GM21717 (cell line): ENCODE measurements at regions not wholly inside any gene's neighbourhood (a gene's known extent, or its start where the extent isn't known, plus 50 kb on each side); places are given as distances from the start of the nearest gene placed in this dataset.

Source experiments
- ATAC-seq: cut with Tn5 transposase; IDR thresholded peaks from one replicate; pipeline ENCODE4 v1.9.1; 2021; ENCODE audit warnings: mild to moderate bottlenecking, moderate library complexity; ENCODE audit not compliant: unreplicated experiment

- no peak for ATAC-seq
Measured at GRCh38 chr6:143595251-143596036, 82.3 kb upstream of the PHACTR2 start.

GRCh38 chr6:143594647-143595046 is 83.1 kb upstream of the PHACTR2 start:
- ATAC-seq: no peak

DNA sequence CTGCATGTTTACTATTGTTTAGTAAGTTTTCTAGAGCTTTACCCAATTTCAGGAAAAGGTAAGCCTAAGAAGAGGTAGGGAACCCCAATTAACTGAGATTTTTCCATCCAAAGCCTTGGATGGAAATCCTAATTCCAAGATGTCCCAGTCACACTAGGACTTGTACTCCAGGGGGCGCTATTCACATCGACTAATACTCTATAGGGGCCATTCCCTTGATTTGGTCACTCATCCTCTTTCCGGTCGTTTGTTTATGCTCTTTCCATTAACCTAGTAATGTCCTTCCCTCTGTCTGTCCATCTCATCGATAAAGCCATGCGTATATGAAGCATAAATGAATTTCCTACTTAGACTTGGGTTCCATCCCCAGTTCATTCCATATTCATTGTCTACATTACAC is 80.8 kb upstream of the FUCA2 start:
- ATAC-seq: no peak

DNA sequence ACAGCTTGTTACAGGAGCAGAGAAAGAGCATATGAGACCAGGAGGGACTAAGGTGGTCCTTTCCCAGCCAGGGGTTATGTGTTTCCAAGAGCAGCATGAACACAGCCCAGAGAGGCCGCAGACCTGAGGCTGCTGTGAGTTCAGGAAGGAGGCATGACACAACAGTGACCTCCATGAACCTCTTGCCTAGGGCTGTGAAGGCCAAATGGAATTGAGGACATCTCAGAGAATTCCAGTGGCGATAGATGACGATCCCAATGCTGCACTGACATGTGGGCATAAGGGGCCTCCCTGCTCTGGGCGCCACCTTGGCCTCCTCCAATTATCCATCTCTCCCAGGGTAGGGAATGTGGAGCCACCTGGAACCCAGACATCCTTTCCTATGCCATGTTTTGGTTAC is 79.9 kb upstream of the FUCA2 start:
- ATAC-seq: no peak

DNA sequence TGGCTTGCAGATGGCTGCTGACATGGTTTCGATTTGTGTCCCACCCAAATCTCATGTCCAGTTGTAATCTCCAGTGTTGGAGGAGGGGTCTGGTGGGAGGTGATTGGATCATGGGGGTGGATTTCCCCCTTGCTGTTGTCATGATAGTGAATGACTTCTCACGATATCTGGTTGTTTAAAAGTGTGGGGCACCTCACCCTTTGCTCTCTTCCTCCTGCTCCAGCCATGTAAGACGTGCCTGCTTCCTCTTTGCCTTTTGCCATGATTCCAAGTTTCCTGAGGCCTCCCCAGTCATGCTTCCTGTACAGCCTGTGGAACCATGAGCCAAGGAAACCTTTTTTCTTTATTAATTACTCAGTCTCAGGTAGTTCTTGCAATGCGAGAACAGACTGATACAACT is 77.6 kb upstream of the FUCA2 start:
- ATAC-seq: no peak

- no peak for ATAC-seq
Measured at GRCh38 chr6:143586557-143586956, 75.0 kb upstream of the FUCA2 start.

DNA sequence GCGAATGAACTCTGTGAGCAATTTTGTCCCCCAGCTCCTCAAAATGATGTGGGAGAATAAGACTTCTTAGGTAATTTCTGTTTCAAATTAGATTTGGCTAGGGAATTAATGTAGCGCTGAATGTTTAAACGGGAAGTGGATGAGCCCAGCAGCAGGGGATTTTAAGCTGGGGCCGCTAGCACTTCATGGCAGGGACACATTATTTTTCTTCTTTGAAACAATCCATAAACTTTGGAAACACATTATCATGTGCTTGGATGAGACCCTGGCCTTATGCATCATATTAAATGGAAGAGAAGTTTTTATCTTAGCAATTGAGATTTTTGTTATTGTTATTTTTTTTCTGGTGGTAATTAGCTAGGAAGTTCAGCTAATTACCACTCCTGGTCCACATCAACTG is 74.2 kb upstream of the FUCA2 start:
- no peak for ATAC-seq

DNA sequence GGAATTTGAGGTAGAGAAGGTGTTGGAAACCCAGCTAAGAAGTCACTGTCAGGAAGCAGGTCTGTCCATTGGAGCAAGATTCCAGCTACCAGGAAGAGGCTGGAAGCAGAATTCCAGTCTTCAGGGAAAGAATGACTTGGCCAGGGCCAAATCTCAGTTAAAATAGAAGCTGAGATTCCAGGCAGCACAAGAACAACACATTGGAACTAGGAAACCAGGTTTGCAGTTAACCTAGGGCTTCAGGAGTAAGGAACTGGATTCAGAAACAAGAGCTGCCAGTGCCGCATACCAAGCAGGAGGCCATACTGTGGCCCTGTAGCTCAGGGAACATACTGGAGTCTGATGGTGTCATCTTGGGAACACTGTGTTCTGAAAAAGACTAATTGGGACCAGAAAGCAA is 73.7 kb upstream of the FUCA2 start:
- ATAC-seq: no peak

GRCh38 chr6:143583542-143584327 is 72.2 kb upstream of the FUCA2 start:
- ATAC-seq: no peak

DNA sequence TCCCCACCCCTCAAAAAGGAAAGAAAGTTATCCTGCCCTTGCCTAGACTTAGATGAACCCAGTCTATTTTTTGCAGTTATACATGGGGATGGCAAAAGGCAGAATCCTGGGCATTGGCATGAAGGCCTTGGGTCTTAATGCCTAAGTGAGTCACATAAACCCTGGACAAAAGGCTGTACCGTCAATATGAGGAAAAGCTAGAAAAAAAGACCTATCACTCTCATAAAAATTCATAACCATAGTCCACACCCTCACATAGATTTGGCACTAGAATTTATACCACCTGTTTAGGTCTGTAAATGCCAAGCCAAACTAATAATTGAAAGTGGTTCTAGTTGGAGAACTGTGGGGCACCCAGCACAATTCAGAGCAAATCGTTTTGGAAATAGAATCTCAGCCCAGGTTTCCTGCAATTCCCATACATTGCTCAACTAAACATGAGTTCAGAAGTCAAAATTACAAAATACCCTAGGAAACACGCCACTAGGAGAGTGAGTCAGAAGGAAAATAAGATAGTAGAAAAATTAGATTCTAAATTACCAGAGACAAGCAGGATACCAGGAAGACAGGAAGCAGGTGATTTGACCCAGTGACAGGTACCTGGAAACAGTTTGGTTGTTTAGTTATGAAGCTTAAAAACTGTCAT is 70.4 kb upstream of the FUCA2 start:
- ATAC-seq: no peak

- ATAC-seq: no peak
Measured at GRCh38 chr6:143579703-143580102, 68.2 kb upstream of the FUCA2 start.

DNA sequence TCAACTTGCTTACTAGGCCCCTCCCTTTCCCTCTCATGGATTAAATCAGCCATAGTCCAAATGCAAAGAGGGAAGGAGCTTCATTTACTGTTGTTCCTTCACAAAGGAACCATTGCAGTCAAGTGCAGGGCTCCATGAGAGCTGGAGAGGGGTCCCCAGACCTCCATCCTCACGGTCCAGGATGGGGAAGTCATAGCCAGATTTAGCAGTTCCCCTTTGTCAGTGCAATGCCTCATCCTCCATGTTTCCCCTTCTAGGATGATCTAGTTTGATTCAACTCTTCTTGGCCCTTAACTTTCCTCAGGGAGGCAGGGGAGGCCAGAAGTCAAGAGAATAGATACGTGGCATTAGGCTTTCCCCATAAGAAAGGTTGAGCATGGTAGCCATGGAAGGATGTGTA is 66.5 kb upstream of the FUCA2 start:
- no peak for ATAC-seq

GRCh38 chr6:143575901-143576426 is 64.4 kb upstream of the FUCA2 start:
- ATAC-seq: no peak

GRCh38 chr6:143575440-143575839 is 63.9 kb upstream of the FUCA2 start:
- peak; percentile 70 for ATAC-seq

GRCh38 chr6:143570147-143570853 is 58.8 kb upstream of the FUCA2 start:
- no peak for ATAC-seq

GRCh38 chr6:143569040-143569439 is 57.5 kb upstream of the FUCA2 start:
- ATAC-seq: no peak

GRCh38 chr6:143564484-143565017 is 53.0 kb upstream of the FUCA2 start:
- no peak for ATAC-seq

DNA sequence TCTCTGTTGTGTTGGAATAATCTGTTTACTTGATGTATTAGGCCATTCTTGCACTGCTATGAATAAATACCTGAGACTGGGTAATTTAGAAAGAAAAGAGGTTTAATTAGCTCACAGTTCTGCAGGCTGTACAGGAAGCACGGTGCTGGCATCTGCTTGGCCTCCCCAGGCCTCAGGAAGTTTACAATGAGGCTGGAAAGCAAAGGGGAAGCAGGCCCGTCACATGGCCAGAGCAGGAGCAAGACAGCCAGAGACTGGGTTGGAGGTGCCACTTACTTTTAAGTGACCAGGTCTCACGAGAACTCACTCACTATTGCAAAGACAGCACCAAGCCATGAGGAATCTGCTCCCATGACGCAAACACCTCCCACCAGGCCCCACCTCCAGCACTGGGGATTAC is 50.6 kb upstream of the FUCA2 start:
- ATAC-seq: no peak
